ENCODE measurements at regions not wholly inside any gene's neighbourhood (a gene's known extent, or its start where the extent isn't known, plus 50 kb on each side); places are given as distances from the start of the nearest gene placed in this dataset.

- intact Hi-C loops (cut with micrococcal nuclease), result no loop called here
- H3K4me1 Mint-ChIP-seq (ENCODE audit: low read depth), result no peaks in the 10 kb centered on the region
- H3K27me3 Mint-ChIP-seq, result no peaks in the 10 kb centered on the region
- ATAC-seq (no peak), DNase-seq (no peak)
- no peak overlapping the region for H3K4me3 Mint-ChIP-seq
- no peaks in the 10 kb centered on the region for H3K36me3 Mint-ChIP-seq (ENCODE audit: low read depth)
- CTCF ChIA-PET, result no interaction called here
- H3K27ac Mint-ChIP-seq, result no peak overlapping the region
- TF ChIP-seq, protein P1, sequence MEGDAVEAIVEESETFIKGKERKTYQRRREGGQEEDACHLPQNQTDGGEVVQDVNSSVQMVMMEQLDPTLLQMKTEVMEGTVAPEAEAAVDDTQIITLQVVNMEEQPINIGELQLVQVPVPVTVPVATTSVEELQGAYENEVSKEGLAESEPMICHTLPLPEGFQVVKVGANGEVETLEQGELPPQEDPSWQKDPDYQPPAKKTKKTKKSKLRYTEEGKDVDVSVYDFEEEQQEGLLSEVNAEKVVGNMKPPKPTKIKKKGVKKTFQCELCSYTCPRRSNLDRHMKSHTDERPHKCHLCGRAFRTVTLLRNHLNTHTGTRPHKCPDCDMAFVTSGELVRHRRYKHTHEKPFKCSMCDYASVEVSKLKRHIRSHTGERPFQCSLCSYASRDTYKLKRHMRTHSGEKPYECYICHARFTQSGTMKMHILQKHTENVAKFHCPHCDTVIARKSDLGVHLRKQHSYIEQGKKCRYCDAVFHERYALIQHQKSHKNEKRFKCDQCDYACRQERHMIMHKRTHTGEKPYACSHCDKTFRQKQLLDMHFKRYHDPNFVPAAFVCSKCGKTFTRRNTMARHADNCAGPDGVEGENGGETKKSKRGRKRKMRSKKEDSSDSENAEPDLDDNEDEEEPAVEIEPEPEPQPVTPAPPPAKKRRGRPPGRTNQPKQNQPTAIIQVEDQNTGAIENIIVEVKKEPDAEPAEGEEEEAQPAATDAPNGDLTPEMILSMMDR (IDR thresholded peaks at IDR 0.05), result no peak
- H3K9me3 Mint-ChIP-seq, result peaks cover 4% of the 10 kb centered on the region
- POLR2A ChIA-PET, result no interaction called here
Measured at GRCh38 chr12:77697126-77697525, 133.6 kb upstream of the NAV3 start.

- ChIA-PET CTCF (no interaction called here), POLR2A (no interaction called here)
- H3K4me3 Mint-ChIP-seq, result no peak overlapping the region
- H3K4me1 Mint-ChIP-seq (ENCODE audit: low read depth), result no peaks in the 10 kb centered on the region
- H3K36me3 Mint-ChIP-seq (ENCODE audit: low read depth), result no peaks in the 10 kb centered on the region
- no peak overlapping the region for H3K27ac Mint-ChIP-seq
- TF ChIP-seq, protein P1 (IDR thresholded peaks at IDR 0.05), result no peak
- no peak for DNase-seq
- H3K9me3 Mint-ChIP-seq, result peaks cover 4% of the 10 kb centered on the region
- ATAC-seq, result no peak
- H3K27me3 Mint-ChIP-seq, result no peaks in the 10 kb centered on the region
- intact Hi-C loops (cut with micrococcal nuclease), result no loop called here
Measured at GRCh38 chr12:77696183-77696582, 134.5 kb upstream of the NAV3 start.

GRCh38 chr12:77689510-77690086, 141.1 kb upstream of the NAV3 start:
- no peak for DNase-seq
- ChIA-PET POLR2A (no interaction called here), CTCF (no interaction called here)
- intact Hi-C loops (cut with micrococcal nuclease), result no loop called here
- H3K27me3 Mint-ChIP-seq, result no peaks in the 10 kb centered on the region
- ATAC-seq, result no peak
- no peaks in the 10 kb centered on the region for H3K9me3 Mint-ChIP-seq
- no peak overlapping the region for H3K27ac Mint-ChIP-seq
- H3K36me3 Mint-ChIP-seq (ENCODE audit: low read depth), result no peaks in the 10 kb centered on the region
- H3K4me3 Mint-ChIP-seq, result no peak overlapping the region
- H3K4me1 Mint-ChIP-seq (ENCODE audit: low read depth), result no peaks in the 10 kb centered on the region
- TF ChIP-seq, protein P1 (IDR thresholded peaks at IDR 0.05), result no peak

DNA sequence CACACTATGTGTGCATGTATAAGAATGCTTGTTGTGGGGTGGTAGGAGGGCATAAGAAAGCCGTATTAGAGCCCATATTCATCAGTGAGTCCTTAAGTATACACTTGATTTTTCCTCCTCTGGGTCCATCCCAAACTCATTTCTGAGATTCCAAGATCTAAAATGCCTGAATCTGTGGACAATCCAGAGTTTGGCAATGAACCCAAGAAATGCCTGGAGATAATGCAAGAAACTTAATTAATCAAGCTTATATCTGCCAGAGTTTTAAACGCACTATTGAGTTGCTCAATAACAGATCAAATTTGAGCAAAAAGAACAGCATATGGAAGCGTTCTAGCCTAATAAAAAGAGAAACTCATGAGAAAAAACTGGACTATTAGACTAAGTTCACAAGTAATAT, 143.4 kb upstream of the NAV3 start:
- intact Hi-C loops (cut with micrococcal nuclease), result no loop called here
- TF ChIP-seq, protein P1 (IDR thresholded peaks at IDR 0.05), result no peak

GRCh38 chr12:77686760-77687159, 143.9 kb upstream of the NAV3 start:
- CTCF ChIA-PET, result no interaction called here
- ATAC-seq (no peak), DNase-seq (no peak)
- H3K27ac Mint-ChIP-seq, result no peak overlapping the region
- intact Hi-C loops (cut with micrococcal nuclease), result no loop called here
- TF ChIP-seq, protein P1 (IDR thresholded peaks at IDR 0.05), result no peak
- POLR2A ChIA-PET, result no interaction called here
- H3K9me3 Mint-ChIP-seq, result no peaks in the 10 kb centered on the region
- no peaks in the 10 kb centered on the region for H3K4me1 Mint-ChIP-seq (ENCODE audit: low read depth)
- no peaks in the 10 kb centered on the region for H3K27me3 Mint-ChIP-seq
- no peaks in the 10 kb centered on the region for H3K36me3 Mint-ChIP-seq (ENCODE audit: low read depth)
- no peak overlapping the region for H3K4me3 Mint-ChIP-seq

More for the DNA sequence above, 143.4 kb upstream of the NAV3 start:
- H3K27me3 Mint-ChIP-seq, result no peaks in the 10 kb centered on the region
- H3K36me3 Mint-ChIP-seq (ENCODE audit: low read depth), result no peaks in the 10 kb centered on the region
- no peak overlapping the region for H3K4me3 Mint-ChIP-seq
- CTCF ChIA-PET, result no interaction called here
- ATAC-seq, result no peak
- POLR2A ChIA-PET, result no interaction called here
- no peak overlapping the region for H3K27ac Mint-ChIP-seq
- no peak for DNase-seq
- no peaks in the 10 kb centered on the region for H3K4me1 Mint-ChIP-seq (ENCODE audit: low read depth)
- H3K9me3 Mint-ChIP-seq, result no peaks in the 10 kb centered on the region
